ENCODE measurements at regions not wholly inside any gene's neighbourhood (a gene's known extent, or its start where the extent isn't known, plus 50 kb on each side); places are given as distances from the start of the nearest gene placed in this dataset.

DNA sequence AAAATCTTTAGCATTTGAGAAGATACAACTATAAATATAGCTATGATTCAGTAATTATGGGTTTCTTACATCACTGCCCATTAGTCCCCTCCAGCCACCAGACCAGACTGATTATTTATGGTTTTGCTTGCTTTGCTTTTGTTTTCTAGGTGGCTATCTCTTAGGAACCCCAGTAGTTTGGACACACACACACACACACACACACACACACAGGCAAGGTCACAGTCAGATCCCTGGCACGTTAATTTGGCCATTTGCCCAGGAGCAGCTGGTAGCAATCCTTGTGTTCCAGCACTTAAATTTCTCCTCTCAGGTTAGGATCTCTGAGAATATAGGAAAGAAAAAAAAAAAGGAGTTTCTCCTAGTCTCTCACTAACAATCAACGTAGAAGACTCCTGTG is 90.2 kb upstream of the RESF1 start:
- DNase-seq (ENCODE audit: low read depth): peak; percentile 67

DNA sequence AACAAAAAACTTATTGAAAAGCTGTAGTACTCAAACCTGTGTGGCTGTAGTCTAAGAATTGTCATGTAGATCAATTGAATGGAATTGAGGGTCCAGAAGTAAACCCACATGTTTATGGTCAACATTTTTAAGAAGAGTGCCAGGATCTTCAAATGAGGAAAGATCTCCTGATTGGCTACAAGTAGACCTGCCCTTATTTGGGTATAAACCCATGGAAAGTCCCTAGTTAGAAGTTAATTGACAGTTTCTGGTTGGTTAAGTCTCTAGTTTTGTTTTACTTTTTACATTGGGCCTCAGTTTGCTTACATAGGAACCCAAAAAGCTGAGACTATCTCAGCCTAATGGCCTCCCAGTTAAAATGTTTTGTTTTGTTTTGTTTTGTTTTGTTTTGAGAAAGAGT is 91.9 kb upstream of the RESF1 start:
- DNase-seq (ENCODE audit: low read depth): no peak

DNA sequence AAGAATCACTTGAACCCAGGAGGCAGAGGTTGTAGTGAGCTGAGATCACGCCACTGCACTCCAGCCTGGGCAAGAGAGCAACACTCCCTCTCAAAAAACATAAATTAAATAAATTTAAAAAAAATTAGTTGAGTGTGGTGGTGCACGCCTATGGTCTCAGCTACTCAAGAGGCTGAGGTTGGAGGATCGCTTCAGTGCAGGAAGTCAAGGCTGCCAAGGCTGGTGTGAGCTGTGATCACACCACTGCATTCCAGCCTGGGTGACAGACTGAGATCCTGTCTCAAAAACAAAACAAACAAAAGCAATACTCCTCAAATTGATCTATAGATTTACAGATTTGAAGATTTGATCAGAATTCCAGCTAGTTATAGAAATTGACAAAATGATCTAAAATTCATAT is 92.7 kb upstream of the RESF1 start:
- DNase-seq (ENCODE audit: low read depth): no peak

DNA sequence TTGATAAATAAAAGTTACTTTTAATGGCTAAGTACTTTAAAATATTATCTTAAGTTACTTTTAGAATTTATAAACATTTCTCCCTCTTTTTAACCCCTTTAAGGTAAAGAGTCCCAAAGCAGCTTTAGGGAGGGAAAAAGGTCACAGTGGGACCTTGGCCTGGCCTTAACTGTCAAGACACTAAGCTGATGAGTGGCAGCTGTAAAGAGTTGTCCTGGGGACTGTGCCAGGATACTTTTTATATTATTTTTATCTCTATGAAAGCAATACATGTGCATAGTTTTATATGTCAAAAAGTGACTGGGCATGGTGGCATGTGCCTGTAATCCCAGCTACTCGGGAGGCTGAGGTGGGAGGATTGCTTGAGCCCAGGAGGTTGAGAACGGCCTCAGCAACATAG is 94.2 kb upstream of the RESF1 start:
- no peak for DNase-seq (ENCODE audit: low read depth)

DNA sequence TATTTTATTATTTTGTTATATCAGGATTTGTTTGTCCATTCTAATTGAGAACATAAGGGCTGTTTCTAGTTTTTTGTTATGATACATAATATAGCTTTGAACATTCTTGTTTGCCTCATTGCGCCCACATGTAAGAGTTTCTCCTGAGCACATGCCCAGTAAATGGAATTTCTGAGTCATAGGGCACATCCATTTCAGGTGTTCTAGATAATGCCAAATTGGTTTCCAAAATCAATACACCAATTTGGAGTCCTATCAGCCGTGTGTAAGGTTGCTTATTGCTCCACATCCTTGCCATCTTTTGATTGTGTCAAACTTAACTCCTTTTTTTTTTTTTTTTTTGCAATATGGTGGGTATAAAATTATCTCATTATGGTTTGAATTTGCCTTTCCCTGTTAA is 97.9 kb upstream of the RESF1 start:
- no peak for DNase-seq (ENCODE audit: low read depth)

DNA sequence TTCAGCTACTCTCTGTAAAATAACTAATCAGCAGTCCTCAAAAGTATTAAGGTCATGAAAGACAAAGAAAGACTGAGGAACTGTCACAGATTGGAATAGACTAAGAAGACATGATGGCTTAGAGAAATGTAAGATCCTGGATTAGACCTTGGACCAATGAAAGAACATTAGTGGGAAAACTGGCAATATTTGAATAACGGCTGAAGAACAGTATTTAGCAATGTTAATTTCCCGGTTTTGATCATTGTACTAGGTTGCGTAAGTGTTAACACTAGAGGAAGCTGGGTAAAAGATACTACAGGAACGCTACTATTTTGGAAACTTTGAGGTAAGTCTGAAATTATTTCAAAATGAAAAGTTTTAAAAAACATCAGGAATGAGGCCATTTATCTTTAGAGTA is 98.8 kb upstream of the RESF1 start:
- no peak for DNase-seq (ENCODE audit: low read depth)

DNA sequence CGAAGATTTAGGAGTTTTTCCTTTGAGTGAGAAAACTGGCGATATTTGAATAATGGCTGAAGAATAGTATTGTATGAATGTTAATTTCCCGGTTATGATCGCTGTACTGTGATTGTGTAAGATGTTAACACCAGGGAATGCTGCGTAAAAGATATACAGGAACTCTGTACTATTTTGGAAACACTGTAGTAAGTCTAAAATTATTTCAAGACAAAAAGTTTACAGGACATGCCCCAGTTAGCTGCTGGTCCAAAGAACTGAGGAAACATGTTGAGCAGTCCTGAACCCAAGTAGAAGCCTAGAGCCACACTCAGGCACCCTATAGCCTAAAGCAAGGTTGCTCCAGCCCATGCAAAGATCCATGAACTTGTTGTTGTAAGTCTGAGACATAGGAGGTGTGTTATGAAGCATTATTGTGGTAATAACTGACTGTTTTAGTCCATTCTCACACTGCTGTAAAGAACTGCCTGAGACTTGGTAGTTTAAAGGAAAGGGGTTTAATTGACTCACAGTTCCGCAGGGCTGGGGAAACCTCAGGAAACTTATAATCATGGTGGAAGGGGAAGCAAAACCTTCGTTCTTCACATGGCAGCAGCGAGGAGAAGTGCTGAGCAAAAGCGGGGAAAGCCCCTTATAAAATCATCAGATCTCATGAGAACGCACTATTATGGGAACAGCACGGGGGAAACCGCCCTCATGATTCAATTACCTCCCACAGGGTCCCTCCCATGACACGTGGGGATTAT is 99.8 kb upstream of the RESF1 start:
- DNase-seq (ENCODE audit: low read depth): no peak

DNA sequence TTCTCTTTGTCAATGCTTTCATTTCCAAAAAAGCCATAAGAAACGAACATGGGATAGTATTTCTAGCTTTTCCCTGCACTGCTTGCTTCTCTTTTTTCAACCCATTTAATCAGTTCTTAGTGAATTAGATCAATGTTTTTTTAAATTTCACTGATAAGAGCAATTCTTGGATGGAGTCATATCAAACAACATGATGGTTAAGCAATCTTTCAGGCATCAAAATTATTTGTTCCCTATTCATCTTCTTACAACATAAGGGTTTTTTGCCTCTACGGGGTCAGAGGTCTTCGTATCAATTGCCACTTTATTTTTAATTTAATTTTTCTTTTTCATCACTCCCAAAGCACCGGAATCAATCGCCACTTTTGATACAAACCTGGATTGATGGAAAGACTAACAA is 103.8 kb upstream of the RESF1 start:
- DNase-seq (ENCODE audit: low read depth): no peak

DNA sequence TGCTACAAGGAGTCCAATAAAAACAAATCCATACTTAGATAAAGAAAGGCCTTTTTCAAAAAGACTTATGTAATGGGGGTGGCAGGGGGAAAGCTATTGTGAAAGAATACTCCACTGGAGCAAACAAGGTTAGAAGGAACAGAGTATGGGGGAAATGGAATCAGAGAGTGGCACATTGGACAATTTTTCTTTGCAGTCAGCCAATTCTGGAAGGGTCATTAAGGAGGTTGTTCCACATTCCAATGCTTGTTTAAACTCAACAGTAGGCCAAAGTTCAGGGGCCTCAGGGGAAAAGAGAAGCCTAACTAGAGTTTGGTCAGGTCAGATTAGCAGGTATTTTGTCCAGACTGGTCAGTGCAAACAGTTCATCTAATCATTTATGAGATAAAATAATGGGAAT is 105.2 kb upstream of the RESF1 start:
- no peak for DNase-seq (ENCODE audit: low read depth)

DNA sequence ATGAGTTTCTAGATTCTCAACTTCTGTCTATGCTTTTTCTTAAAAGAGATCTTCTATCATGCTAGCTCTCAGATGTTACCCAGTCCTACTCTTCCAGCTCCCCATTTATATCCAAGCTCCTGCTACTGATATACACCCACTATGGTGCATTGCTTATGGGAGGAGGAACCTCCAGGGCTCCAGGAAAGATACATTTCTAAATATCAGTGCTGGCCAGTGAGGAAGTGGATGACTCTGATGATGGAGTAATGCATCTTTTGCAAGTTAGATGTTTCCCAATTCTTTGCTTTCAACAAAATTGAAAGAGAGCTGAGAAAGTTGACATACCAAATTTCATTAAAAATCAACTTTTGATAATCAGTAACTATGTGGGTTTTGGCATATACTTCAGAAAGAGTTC is 105.7 kb upstream of the RESF1 start:
- DNase-seq (ENCODE audit: low read depth): no peak

DNA sequence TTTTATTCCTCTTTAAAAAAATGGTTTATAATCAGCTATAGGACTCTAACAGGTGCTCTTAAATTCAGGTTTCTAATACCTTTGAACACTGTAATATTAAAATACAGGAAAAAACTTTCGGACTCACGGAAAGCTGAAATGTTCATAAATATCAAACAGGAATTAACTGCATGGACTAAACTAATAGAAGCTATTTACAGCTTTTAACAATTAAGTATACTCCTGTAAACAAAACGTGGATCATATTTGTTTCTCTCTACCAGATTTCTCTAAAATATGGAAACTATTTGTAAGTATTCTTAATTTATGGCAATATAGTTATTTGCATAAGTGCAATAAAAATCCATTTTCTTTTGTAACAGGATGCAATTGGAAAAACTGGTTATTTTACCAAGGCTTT is 108.9 kb upstream of the RESF1 start:
- peak; percentile 3 for DNase-seq (ENCODE audit: low read depth)

DNA sequence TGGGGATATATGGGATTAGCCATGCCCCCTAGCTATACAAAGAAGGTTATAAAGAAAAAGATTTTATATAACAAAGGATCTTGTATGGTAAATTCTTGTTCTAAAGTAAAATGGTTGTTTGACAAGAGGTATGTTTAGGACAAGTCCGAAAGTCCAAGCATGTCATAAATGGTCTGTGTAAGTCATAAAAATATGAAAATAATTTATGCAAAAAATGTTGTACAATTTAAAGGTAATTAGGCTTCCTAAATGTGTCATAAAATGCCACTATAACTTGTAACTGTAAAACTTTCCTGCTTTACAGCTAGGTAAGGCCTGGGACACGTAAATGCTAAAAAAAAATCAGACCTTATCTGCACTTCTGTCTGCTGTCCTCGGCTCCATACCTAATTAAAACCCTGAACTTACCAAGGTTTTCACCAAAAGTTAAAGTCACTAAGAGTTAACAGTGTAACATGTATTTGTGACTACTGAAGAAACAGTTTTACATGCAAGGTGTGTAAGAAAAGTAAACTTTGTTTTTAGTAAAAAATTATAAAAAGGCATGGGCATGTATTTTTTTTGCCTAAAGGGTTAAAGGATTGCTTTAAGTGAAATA is 110.0 kb upstream of the RESF1 start:
- peak; percentile 59 for DNase-seq (ENCODE audit: low read depth)

DNA sequence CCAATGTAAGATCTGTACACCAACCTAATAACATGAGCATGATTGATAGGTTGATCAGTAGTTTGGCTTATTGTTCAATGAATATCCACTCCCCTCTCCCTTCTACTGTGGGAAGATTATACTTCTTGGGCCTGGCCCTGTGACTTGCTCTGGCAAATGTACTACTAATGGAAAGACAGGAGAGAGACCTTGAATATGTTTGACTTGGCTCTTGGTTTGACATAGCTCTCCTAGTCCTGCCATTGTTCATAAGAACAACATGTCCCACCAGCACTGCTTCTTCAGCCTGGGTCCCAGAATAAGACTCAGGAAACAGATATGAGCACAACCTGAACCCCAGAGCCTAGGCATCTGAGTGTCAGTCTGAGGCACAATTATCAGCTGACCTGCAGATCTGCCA is 112.8 kb upstream of the RESF1 start:
- no peak for DNase-seq (ENCODE audit: low read depth)

DNA sequence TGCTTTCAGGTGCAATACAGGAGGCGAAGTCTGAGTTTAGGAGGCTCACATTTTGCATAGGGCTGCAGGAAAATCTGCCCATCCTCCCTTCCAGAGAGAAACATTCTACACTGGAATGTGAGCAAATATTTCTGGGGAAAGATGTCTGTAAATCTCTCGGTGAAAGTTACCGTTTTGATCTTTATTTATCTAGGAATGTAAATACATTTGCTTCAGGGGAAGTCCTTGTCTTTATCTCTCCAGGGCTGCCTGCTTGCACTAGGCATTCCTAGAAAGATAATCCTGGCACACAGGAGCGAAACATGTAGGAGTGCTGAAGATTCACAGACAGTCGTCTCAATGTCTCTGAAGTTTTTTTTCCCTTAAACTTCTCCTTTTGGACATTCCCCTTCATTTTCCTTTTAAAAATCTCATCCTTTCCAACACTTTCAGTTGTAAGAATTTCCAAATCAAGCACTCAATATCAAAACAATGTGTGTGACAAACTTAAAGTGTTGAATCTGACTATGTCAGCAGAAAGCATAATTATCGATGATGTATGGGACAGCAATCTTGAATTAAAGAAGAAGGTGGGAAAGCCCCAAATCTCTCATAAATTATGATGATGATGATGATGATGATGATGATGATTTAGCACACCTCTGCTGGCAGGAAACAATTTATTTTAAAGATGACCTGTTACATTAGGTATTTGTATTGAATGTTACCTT is 113.4 kb upstream of the RESF1 start:
- DNase-seq (ENCODE audit: low read depth): no peak

DNA sequence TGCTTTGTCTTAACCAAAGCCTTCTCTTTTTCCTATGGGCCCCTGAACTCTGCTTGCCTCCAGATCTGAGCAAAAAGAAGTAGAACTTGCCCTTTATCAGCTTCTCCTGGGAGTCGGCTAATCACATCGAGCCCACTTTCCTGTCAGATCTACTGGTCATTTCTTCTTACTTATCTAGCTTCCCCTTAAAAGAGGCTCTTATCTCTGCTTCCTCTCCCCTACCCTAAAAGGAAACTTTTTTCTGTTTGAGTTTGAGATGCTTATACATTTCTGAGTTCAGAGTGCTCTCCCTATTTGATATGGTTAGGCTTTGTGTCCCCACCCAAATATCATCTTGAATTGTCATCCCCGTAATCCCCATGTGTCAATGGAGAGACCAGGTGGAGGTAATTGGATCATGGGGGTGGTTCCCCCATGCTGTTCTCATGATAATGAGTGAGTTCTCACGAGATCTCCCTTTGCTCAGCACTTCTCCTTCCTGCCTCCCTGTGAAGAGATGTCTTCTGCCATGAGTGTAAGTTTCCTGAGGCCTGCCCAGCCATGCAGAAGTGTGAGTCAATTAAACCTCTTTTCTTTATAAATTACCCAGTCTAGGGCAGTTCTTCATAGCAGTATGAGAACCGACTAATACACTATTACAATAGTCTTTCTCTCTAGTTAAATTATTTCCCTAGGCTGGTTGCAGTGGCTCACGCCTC is 114.7 kb upstream of the AMN1 start:
- DNase-seq (ENCODE audit: low read depth): no peak

DNA sequence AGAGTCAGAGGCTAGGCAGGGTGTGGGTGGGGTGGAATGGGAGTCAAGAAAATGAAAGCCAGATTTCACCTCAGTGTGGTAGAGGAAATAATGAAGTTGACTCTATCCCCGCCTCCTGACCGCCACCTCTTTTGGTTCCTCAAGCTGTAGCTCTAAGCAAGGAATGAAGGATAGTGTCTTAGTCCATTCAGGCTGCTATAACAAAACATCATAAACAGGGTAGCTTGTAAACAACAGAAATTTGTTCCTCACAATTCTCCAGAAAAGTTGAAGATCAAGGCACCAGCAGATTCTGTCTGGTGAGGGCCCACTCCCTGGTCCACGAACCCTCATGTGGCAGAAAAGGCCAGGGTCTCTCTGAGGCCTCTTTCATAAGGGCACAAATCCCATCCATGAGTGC is 109.1 kb upstream of the AMN1 start:
- DNase-seq (ENCODE audit: low read depth): no peak

DNA sequence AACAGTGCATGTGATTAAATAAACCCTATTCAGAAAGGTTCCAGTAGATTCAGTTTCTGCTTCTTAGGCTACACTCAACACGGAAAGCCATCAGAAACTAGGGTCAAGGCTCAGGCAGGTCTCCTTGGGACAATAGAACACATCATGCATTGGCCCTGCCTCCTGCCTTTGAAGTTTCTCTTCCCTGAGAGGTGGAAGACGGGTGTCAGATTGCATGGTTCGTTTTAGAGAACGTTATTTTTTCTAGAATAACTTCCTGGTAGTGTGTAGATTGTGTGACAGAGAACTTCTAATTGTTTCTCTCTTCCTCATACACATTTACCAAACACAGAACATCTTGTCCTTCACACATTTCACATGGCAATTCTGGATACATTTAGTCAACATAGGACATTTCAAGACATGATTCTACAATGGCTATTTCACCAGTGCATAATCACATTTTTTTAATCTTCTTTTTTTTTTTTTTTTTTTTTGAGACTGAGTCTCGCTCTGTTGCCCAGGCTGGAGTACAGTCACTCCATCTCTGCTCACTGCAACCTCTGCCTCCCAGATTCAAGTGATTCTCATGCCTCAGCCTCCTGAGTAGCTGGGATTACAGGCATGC is 106.6 kb upstream of the AMN1 start:
- no peak for DNase-seq (ENCODE audit: low read depth)

DNA sequence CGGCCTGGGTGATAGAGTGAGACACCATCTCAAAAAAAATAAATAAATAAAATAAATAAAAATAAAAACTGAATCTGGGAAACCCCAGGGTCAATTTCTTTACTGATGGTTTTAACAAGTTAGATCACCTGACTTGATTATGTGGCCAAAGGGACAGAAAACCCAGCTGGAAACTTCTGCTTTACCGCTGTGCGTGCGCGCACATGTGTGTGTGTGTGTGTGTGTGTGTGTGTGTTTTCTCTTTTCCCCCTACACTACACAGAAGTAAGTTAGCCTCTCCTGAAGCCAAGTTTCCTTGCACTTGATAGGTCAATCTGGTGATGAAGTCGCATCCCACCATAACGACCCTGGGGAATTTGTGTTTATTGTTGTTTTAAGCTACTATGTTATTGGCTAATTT is 105.3 kb upstream of the AMN1 start:
- no peak for DNase-seq (ENCODE audit: low read depth)

DNA sequence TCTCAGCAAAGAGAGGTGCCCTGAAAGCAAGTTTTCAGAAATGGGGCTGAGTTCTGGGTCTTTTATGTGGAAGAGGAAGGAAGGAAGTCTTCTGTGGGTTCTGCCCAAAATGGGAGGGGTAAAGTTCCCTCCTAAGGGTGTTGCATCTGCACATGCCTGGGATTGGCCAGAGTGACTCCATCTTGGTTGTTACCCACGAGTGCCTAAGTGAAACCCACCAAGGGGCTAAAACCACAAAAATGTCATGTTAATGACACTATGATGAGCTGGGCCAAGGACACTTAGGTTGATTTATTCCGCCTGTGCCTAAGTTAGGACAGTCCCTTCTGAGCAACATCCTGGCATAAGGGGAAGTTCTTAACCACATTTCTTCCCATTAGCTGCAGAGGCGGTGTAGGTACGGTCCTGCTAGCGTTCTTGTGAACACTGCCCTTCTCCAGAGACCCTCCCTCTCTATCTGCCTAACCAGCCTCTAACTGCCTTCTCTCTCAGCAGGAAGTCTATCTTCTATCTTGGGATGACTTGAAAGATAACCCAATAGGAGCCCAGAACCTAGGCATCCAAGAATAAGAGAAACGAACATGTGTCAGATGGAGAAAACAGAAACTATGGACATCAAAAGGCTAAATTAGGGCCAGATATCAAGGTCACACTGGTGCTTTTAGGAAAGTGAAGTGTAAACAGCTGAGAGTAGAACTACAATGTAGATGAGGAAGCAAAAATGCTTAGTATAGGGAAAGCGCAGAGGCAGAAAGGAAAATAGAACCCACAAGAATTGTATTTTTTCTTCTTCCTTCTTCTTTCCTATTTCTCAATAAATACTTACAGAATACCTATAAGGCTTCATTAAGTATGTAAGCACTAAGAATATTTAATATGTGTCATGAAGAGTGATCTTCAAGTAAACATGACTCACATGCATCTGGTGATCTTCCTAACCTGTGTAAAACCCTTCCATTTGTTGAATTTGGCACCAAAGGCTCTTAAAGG is 104.2 kb upstream of the AMN1 start:
- no peak for DNase-seq (ENCODE audit: low read depth)

DNA sequence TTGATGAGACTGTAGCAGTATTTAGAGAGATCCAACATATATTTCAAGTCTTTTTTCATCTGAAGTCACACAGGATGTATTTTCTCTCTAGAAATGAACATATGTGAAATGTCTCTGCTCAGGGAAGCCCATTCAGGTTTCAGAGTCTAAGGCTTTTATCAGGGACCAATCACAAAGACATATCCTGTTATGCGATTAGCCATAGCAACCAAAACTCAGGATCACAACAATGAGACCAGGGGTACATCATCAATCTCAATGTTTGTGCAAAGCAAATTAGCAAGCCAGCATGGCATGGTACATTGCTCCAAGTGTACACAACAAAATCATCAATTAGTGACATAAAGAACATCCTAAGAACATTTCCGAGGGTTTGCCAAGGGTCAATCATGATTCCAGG is 99.2 kb upstream of the AMN1 start:
- no peak for DNase-seq (ENCODE audit: low read depth)

DNA sequence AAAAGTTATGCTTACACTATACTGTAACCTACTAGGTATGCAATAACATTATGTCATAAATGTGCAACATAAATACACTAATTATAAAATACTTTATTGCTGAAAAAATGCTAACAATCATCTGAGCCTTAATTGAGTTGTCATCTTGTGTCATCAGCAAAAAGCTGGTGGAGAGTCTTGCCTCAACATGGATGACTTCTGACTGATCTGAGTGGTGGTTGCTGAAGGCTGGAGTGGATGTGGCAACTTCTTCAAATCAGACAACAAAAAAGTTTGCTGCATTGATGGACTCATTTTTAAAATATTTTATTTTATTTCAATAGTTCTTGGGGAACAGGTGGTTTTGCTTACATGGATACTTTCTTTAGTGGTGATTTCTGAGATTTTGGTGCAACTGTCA is 93.9 kb upstream of the AMN1 start:
- DNase-seq (ENCODE audit: low read depth): no peak

Data from LHCN-M2 (cell line).